ENCODE measurements at regions not wholly inside any gene's neighbourhood (a gene's known extent, or its start where the extent isn't known, plus 50 kb on each side); places are given as distances from the start of the nearest gene placed in this dataset.

DNA sequence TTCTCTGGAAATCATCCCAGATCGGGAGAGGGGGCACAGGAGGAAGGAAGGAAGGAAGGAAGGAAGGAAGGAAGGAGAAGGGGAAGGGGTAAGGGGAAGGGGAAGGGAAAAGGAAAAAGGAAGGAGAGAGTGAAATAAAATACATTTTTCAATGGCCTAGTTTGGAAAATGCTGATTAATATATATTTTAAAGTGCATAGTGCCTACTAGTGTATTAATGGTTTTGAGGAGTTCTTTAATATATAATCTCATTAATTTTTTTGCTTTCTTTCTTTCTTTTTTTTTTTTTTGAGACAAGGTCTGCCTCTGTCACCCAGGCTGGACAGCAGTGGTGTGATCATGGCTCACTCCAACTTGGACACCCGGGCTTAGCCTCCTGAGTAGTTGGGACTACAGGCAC, 107.8 kb upstream of the FOLH1 start:
- no peaks in the 10 kb centered on the region for H3K36me3 ChIP-seq (ENCODE audit: control insufficient read depth, insufficient read depth, low read length)
- ChIA-PET POLR2A (no interaction called here), CTCF (no interaction called here)
- intact Hi-C loops (cut with micrococcal nuclease; ENCODE audit: unreplicated experiment) (no loop called here), in situ Hi-C loops (cut with HindIII; ENCODE audit: low pct_unique_long_range_greater_than_20kb, low sequenced_read_pairs) (no loop called here)
- no peak for TF ChIP-seq POLR2AphosphoS5 (IDR thresholded peaks at IDR 0.05; ENCODE audit: low read depth, low read length)
- no peak for TF ChIP-seq SIN3A (IDR thresholded peaks at IDR 0.05; ENCODE audit: borderline replicate concordance, insufficient read depth, low read depth, low read length)
- TF ChIP-seq, protein P1, sequence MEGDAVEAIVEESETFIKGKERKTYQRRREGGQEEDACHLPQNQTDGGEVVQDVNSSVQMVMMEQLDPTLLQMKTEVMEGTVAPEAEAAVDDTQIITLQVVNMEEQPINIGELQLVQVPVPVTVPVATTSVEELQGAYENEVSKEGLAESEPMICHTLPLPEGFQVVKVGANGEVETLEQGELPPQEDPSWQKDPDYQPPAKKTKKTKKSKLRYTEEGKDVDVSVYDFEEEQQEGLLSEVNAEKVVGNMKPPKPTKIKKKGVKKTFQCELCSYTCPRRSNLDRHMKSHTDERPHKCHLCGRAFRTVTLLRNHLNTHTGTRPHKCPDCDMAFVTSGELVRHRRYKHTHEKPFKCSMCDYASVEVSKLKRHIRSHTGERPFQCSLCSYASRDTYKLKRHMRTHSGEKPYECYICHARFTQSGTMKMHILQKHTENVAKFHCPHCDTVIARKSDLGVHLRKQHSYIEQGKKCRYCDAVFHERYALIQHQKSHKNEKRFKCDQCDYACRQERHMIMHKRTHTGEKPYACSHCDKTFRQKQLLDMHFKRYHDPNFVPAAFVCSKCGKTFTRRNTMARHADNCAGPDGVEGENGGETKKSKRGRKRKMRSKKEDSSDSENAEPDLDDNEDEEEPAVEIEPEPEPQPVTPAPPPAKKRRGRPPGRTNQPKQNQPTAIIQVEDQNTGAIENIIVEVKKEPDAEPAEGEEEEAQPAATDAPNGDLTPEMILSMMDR (IDR thresholded peaks at IDR 0.05), result no peak
- TF ChIP-seq, protein P2, sequence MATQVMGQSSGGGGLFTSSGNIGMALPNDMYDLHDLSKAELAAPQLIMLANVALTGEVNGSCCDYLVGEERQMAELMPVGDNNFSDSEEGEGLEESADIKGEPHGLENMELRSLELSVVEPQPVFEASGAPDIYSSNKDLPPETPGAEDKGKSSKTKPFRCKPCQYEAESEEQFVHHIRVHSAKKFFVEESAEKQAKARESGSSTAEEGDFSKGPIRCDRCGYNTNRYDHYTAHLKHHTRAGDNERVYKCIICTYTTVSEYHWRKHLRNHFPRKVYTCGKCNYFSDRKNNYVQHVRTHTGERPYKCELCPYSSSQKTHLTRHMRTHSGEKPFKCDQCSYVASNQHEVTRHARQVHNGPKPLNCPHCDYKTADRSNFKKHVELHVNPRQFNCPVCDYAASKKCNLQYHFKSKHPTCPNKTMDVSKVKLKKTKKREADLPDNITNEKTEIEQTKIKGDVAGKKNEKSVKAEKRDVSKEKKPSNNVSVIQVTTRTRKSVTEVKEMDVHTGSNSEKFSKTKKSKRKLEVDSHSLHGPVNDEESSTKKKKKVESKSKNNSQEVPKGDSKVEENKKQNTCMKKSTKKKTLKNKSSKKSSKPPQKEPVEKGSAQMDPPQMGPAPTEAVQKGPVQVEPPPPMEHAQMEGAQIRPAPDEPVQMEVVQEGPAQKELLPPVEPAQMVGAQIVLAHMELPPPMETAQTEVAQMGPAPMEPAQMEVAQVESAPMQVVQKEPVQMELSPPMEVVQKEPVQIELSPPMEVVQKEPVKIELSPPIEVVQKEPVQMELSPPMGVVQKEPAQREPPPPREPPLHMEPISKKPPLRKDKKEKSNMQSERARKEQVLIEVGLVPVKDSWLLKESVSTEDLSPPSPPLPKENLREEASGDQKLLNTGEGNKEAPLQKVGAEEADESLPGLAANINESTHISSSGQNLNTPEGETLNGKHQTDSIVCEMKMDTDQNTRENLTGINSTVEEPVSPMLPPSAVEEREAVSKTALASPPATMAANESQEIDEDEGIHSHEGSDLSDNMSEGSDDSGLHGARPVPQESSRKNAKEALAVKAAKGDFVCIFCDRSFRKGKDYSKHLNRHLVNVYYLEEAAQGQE (IDR thresholded peaks at IDR 0.05; ENCODE audit: insufficient read depth in 1 of 2, low read depth in 2 of 2, low read length in 1 of 2), result no peak
- TF ChIP-seq TCF7L2 (IDR thresholded peaks at IDR 0.05; ENCODE audit: low read depth, low read length), result no peak
- DNase-seq (ENCODE audit: low read depth, low spot score) (no peak), ATAC-seq (no peak)
- no peak overlapping the region for H3K4me3 ChIP-seq (ENCODE audit: low read depth in 2 of 2, low read length in 2 of 2)
- no peaks in the 10 kb centered on the region for H3K4me1 ChIP-seq (ENCODE audit: control insufficient read depth, insufficient read depth, low read length)
- H3K27ac ChIP-seq (ENCODE audit: low read length), result no peak overlapping the region
- no peaks in the 10 kb centered on the region for H3K9me3 ChIP-seq (ENCODE audit: control insufficient read depth, insufficient read depth, low read depth, low read length)
- no peaks in the 10 kb centered on the region for H3K27me3 ChIP-seq (ENCODE audit: control insufficient read depth, insufficient read depth, low read length)
- no TSS peak for BruUV-seq (replicated peaks)

DNA sequence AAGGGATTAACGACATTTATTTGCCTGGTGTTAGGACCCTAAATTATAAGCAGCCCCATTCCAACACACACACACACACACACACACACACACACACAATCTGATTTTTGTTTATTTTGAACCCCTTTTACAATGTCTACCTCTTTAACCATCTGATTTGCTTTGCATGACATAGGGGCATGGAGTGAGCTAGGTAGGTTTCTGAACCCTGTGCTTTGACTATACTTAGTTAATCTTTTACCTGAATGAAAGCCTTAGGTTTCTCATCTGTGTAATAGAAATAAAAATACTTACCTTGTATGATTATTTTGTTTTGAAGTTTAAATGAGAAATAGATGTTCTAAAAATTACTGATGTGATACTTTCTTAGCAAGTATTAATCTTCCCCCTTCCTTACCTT, 94.7 kb upstream of the FOLH1 start:
- POLR2A ChIA-PET, result no interaction called here
- Histone ChIP-seq H3K27ac (ENCODE audit: low read length) (no peak overlapping the region), H3K4me3 (ENCODE audit: low read depth in 2 of 2, low read length in 2 of 2) (no peak overlapping the region), H3K4me1 (ENCODE audit: control insufficient read depth, insufficient read depth, low read length) (no peaks in the 10 kb centered on the region), H3K27me3 (ENCODE audit: control insufficient read depth, insufficient read depth, low read length) (no peaks in the 10 kb centered on the region), H3K9me3 (ENCODE audit: control insufficient read depth, insufficient read depth, low read depth, low read length) (no peaks in the 10 kb centered on the region), H3K36me3 (ENCODE audit: control insufficient read depth, insufficient read depth, low read length) (no peaks in the 10 kb centered on the region)
- in situ Hi-C loops (cut with HindIII; ENCODE audit: low pct_unique_long_range_greater_than_20kb, low sequenced_read_pairs), result no loop called here
- TF ChIP-seq, protein P1 (IDR thresholded peaks at IDR 0.05), result no peak
- TF ChIP-seq POLR2AphosphoS5 (IDR thresholded peaks at IDR 0.05; ENCODE audit: low read depth, low read length), result no peak
- TF ChIP-seq SIN3A (IDR thresholded peaks at IDR 0.05; ENCODE audit: borderline replicate concordance, insufficient read depth, low read depth, low read length), result no peak
- TF ChIP-seq, protein P2 (IDR thresholded peaks at IDR 0.05; ENCODE audit: insufficient read depth in 1 of 2, low read depth in 2 of 2, low read length in 1 of 2), result no peak
- no peak for TF ChIP-seq TCF7L2 (IDR thresholded peaks at IDR 0.05; ENCODE audit: low read depth, low read length)
- CTCF ChIA-PET, result interaction anchor here (0.7 kb wide), 1 partner anchor 1129 kb away, joined by 10 read pairs; no protein-coding TSS in a partner anchor
- ATAC-seq (no peak), DNase-seq (ENCODE audit: low read depth, low spot score) (no peak)
- intact Hi-C loops (cut with micrococcal nuclease; ENCODE audit: unreplicated experiment), result no loop called here
- no TSS peak for BruUV-seq (replicated peaks)
